IMR-90 (cell line): ENCODE measurements at regions not wholly inside any gene's neighbourhood (a gene's known extent, or its start where the extent isn't known, plus 50 kb on each side); places are given as distances from the start of the nearest gene placed in this dataset.

Source experiments
- ATAC-seq: fragments of 200-7000 bp; cut with Tn5 transposase; 2 replicates; pipeline ENCODE4 v1.9.1; 2020; ENCODE audit warnings: low read depth, mild to moderate bottlenecking, moderate library complexity
- BruUV-seq: library from RNA; stranded (reverse); fragments of 400-500 nt; replicated peaks from 2 replicates; lab custom pipeline; 2021; lab: Mats Ljungman, UMichigan
- CTCF ChIA-PET: fragments of 300-600 bp; formaldehyde crosslinking; extraction: SDS; loops from one replicate; lab custom pipeline; 2021; ENCODE audit warnings: antibody characterized with exemption; lab: Yijun Ruan, JAX
- POLR2A ChIA-PET: fragments of 300-600 bp; sonication (Branson Sonifier 250); formaldehyde crosslinking; loops from one replicate; lab custom pipeline; 2022; ENCODE audit warnings: antibody characterized with exemption; ENCODE audit not compliant: unreplicated experiment; lab: Charles Lee
- DNase-seq: peaks from one replicate; pipeline ENCODE4 v3.0.0; 2013
- H2AFZ ChIP-seq: replicated peaks from 2 replicates; pipeline ENCODE3; 2013; ENCODE audit warnings: low read length, mild to moderate bottlenecking; ENCODE audit not compliant: poor library complexity
- H2AK5ac ChIP-seq: 2 replicates; pipeline ENCODE4 v1.6.1; 2013; ENCODE audit warnings: low read depth, low read length, inconsistent platforms
- H2AK9ac ChIP-seq: replicated peaks from 2 replicates; pipeline ENCODE3; 2013; ENCODE audit warnings: mild to moderate bottlenecking, low read depth, low read length, moderate library complexity; ENCODE audit not compliant: poor library complexity
- H2BK120ac ChIP-seq: 2 replicates; pipeline ENCODE4 v1.6.1; 2013; ENCODE audit warnings: low read depth, low read length, inconsistent platforms
- H2BK15ac ChIP-seq: 3 replicates; pipeline ENCODE4 v1.6.1; 2013; ENCODE audit warnings: low read depth, low read length, inconsistent platforms
- H2BK20ac ChIP-seq: 2 replicates; pipeline ENCODE4 v1.6.1; 2013; ENCODE audit warnings: low read depth, mild to moderate bottlenecking, inconsistent platforms, low read length, moderate library complexity
- H2BK5ac ChIP-seq: 2 replicates; pipeline ENCODE4 v1.6.1; 2013; ENCODE audit warnings: mild to moderate bottlenecking, low read depth, low read length, inconsistent platforms; ENCODE audit not compliant: poor library complexity, severe bottlenecking
- H3K14ac ChIP-seq: replicated peaks from 2 replicates; pipeline ENCODE4 v1.6.1; 2013; ENCODE audit warnings: low read depth, low read length, inconsistent platforms
- H3K18ac ChIP-seq: 2 replicates; pipeline ENCODE4 v1.6.1; 2013; ENCODE audit warnings: low read depth, low read length, control low read depth
- H3K23ac ChIP-seq: 2 replicates; pipeline ENCODE4 v1.6.1; 2013; ENCODE audit warnings: low read depth, low read length, inconsistent platforms
- H3K27ac ChIP-seq: 2 replicates; pipeline ENCODE4 v1.5.1; 2013; ENCODE audit warnings: mild to moderate bottlenecking, control low read depth, low read length; ENCODE audit not compliant: insufficient read depth
- H3K27me3 ChIP-seq: 2 replicates; pipeline ENCODE4 v1.6.1; 2013; ENCODE audit warnings: low read length; ENCODE audit not compliant: control insufficient read depth, insufficient read depth
- H3K36me3 ChIP-seq: 2 replicates; pipeline ENCODE4 v1.6.1; 2013; ENCODE audit warnings: low read length, mixed read lengths; ENCODE audit not compliant: control insufficient read depth, insufficient read depth
- H3K4ac ChIP-seq: 2 replicates; pipeline ENCODE4 v1.6.1; 2013; ENCODE audit warnings: low read depth, low read length, inconsistent platforms
- H3K4me1 ChIP-seq: 2 replicates; pipeline ENCODE4 v1.6.1; 2013; ENCODE audit warnings: low read length, mixed read lengths; ENCODE audit not compliant: control insufficient read depth, insufficient read depth
- H3K4me2 ChIP-seq: 2 replicates; pipeline ENCODE4 v1.6.1; 2013; ENCODE audit warnings: low read depth, mild to moderate bottlenecking, control low read depth, low read length, moderate library complexity
- H3K4me3 ChIP-seq: 2 replicates; pipeline ENCODE4 v1.5.1; 2013; ENCODE audit warnings: low read depth, mild to moderate bottlenecking, control low read depth, low read length, moderate library complexity; ENCODE audit not compliant: insufficient read depth
- H3K56ac ChIP-seq: 2 replicates; pipeline ENCODE4 v1.6.1; 2013; ENCODE audit warnings: low read length, inconsistent platforms; ENCODE audit not compliant: insufficient read depth; ENCODE audit errors: extremely low read depth
- H3K79me1 ChIP-seq, 2 experiments: 2 replicates each; pipeline ENCODE4 v1.6.1; 2013; ENCODE audit warnings: low read length in 2 of 2, inconsistent platforms in 1 of 2, low read depth in 1 of 2
- H3K9ac ChIP-seq: 2 replicates; pipeline ENCODE4 v1.6.1; 2013; ENCODE audit warnings: low read depth, low read length, control low read depth
- H3K9me1 ChIP-seq: 2 replicates; pipeline ENCODE4 v1.6.1; 2013; ENCODE audit warnings: low read length, inconsistent platforms; ENCODE audit not compliant: insufficient read depth
- H3K9me3 ChIP-seq: 2 replicates; pipeline ENCODE4 v1.6.1; 2013; ENCODE audit warnings: low read length; ENCODE audit not compliant: control insufficient read depth, insufficient read depth
- H4K20me1 ChIP-seq: 2 replicates; pipeline ENCODE4 v1.6.1; 2013; ENCODE audit warnings: low read length, inconsistent platforms; ENCODE audit not compliant: insufficient read depth
- H4K5ac ChIP-seq: 2 replicates; pipeline ENCODE4 v1.6.1; 2013; ENCODE audit warnings: mild to moderate bottlenecking, low read depth, low read length, control low read depth
- H4K8ac ChIP-seq, 2 experiments: 2 replicates each; pipeline ENCODE4 v1.6.1; 2013; ENCODE audit warnings: low read depth in 2 of 2, low read length in 2 of 2, control low read depth in 1 of 2, inconsistent platforms in 1 of 2
- H4K91ac ChIP-seq: 2 replicates; pipeline ENCODE4 v1.6.1; 2013; ENCODE audit warnings: low read depth, low read length, inconsistent platforms; ENCODE audit not compliant: insufficient read depth
- CEBPB ChIP-seq: IDR thresholded peaks from 2 replicates; pipeline ENCODE4 v1.6.1; 2012; ENCODE audit warnings: low read depth, low read length, improper control_type of control experiment
- CHD1 ChIP-seq: IDR thresholded peaks from 2 replicates; pipeline ENCODE4 v1.6.1; 2012; ENCODE audit warnings: low read depth, low read length, improper control_type of control experiment
- CTCF ChIP-seq: conservative IDR thresholded peaks from 2 replicates; pipeline ENCODE4 v1.5.1; 2012; ENCODE audit warnings: mild to moderate bottlenecking, low read depth, low read length, improper control_type of control experiment
- ELK1 ChIP-seq: fragments of 150-350 bp; IDR thresholded peaks from 2 replicates; pipeline ENCODE4 v1.6.1; 2016; ENCODE audit warnings: low read depth, mild to moderate bottlenecking, low read length, moderate library complexity, borderline replicate concordance
- FOS ChIP-seq: fragments of 150-350 bp; IDR thresholded peaks from 2 replicates; pipeline ENCODE4 v1.6.1; 2016; ENCODE audit warnings: low read depth, low read length
- MAFK ChIP-seq: IDR thresholded peaks from 2 replicates; pipeline ENCODE4 v1.6.1; 2012; ENCODE audit warnings: low read depth, low read length, improper control_type of control experiment
- MAZ ChIP-seq: IDR thresholded peaks from 2 replicates; pipeline ENCODE4 v1.6.1; 2012; ENCODE audit warnings: low read depth, mild to moderate bottlenecking, low read length, improper control_type of control experiment, moderate library complexity, borderline replicate concordance
- POLR2A ChIP-seq: IDR thresholded peaks from 2 replicates; pipeline ENCODE4 v1.6.1; 2012; ENCODE audit warnings: mild to moderate bottlenecking, low read depth, low read length
- RCOR1 ChIP-seq: IDR thresholded peaks from 2 replicates; pipeline ENCODE4 v1.6.1; 2012; ENCODE audit warnings: mild to moderate bottlenecking, low read length, improper control_type of control experiment; ENCODE audit not compliant: insufficient replicate concordance
- SMC3 ChIP-seq: fragments of 150-350 bp; IDR thresholded peaks from 2 replicates; pipeline ENCODE4 v1.6.1; 2016; ENCODE audit warnings: low read depth, mild to moderate bottlenecking, antibody characterized with exemption, low read length, moderate library complexity
- WGBS, 2 experiments: methylation state at CpG; one replicate each; pipeline versions ENCODE4 v1.1.5 to v1.1.7; 2013; ENCODE audit warnings: missing lambda C conversion rate in 2 of 2; ENCODE audit not compliant: insufficient read length in 1 of 2; ENCODE audit errors: extremely low coverage in 2 of 2; 5-methylcytosine and 5-hydroxymethylcytosine counted together
- dilution Hi-C: fragments of 300-500 bp; cut with HindIII; formaldehyde crosslinking; loops from one replicate; pipeline ENCODE4 v1.14.3; 2018; ENCODE audit warnings: low sequenced_read_pairs; ENCODE audit not compliant: unreplicated experiment
- in situ Hi-C: fragments of 300-500 bp; cut with MboI; formaldehyde crosslinking; loops from 3 replicates; pipeline ENCODE4 v1.14.3; 2019; ENCODE audit warnings: low sequenced_read_pairs, inconsistent platforms, mixed read lengths
- intact Hi-C: fragments of 100-400 bp; cut with micrococcal nuclease; formaldehyde crosslinking; loops from 2 replicates; pipeline ENCODE4 v1.10.0; 2022

GRCh38 chr3:5297895-5298294 is 110.4 kb downstream of the EDEM1 start:
- Histone ChIP-seq H3K14ac (no peak overlapping the region), H2AFZ (no peak overlapping the region), H3K9me1 (no peaks in the 10 kb centered on the region), H3K36me3 (no peaks in the 10 kb centered on the region), H3K4me2 (no peak overlapping the region), H3K4ac (no peak overlapping the region), H2BK20ac (no peak overlapping the region), H3K27ac (no peak overlapping the region), H4K8ac (no peak overlapping the region), H3K79me1 (no peaks in the 10 kb centered on the region), H4K20me1 (no peaks in the 10 kb centered on the region), H3K4me1 (no peaks in the 10 kb centered on the region; the same call in 1 of the 2 replicates), H2BK120ac (no peak overlapping the region), H3K27me3 (no peaks in the 10 kb centered on the region), H4K91ac (no peak overlapping the region), H3K18ac (no peak overlapping the region), H2AK5ac (no peak overlapping the region), H2BK15ac (no peak overlapping the region), H3K23ac (no peak overlapping the region), H4K5ac (no peak overlapping the region), H3K9me3 (no peaks in the 10 kb centered on the region), H2BK5ac (no peak overlapping the region), H3K4me3 (no peak overlapping the region), H3K56ac (no peak overlapping the region), H3K9ac (no peak overlapping the region), H2AK9ac (no peak overlapping the region)
- TF ChIP-seq RCOR1, result no peak
- TF ChIP-seq MAFK, result no peak
- TF ChIP-seq CTCF, result no peak
- no peak for TF ChIP-seq MAZ
- TF ChIP-seq SMC3, result no peak
- TF ChIP-seq CEBPB, result no peak
- TF ChIP-seq POLR2A, result no peak
- no peak for TF ChIP-seq CHD1
- TF ChIP-seq ELK1, result no peak
- TF ChIP-seq FOS, result no peak
- no peak for DNase-seq
- no CpG with 5 or more reads among the region's 1 CpG for WGBS, 2 experiments
- intact Hi-C loops (no loop called here), in situ Hi-C loops (no loop called here), dilution Hi-C loops (no loop called here)
- ATAC-seq, result no peak
- ChIA-PET POLR2A (no interaction called here), CTCF (no interaction called here)
- no TSS peak for BruUV-seq
